ENCODE measurements at regions not wholly inside any gene's neighbourhood (a gene's known extent, or its start where the extent isn't known, plus 50 kb on each side); places are given as distances from the start of the nearest gene placed in this dataset.
A peak's percentile ranks its signal among the peaks of the same experiment; 100 is the strongest.

GRCh38 chrX:71000139-71000538 lies 68.0 kb downstream of the SNX12 start:
- no peak for DNase-seq

- peak; percentile 8 for DNase-seq
These were observed 67.6 kb upstream of the SLC7A3 start for GRCh38 chrX:70998411-70999027.

- DNase-seq = no peak
These were observed 64.4 kb upstream of the SLC7A3 start for GRCh38 chrX:70995338-70995737.

- DNase-seq = no peak
These were observed 57.5 kb upstream of the SLC7A3 start for GRCh38 chrX:70988425-70988824.
